GM23338 (cell line): ENCODE measurements at regions not wholly inside any gene's neighbourhood (a gene's known extent, or its start where the extent isn't known, plus 50 kb on each side); places are given as distances from the start of the nearest gene placed in this dataset.

Experiments
- EZH2 ChIP-seq: fragments of 200-600 bp; sonication (generic); IDR thresholded peaks from one replicate; pipeline ENCODE4 v1.8.0; 2017; ENCODE audit warnings: antibody characterized with exemption, mild to moderate bottlenecking, low read depth; ENCODE audit not compliant: unreplicated experiment
- POLR2AphosphoS5 ChIP-seq: IDR thresholded peaks from 2 replicates; pipeline ENCODE4 v1.6.1; 2016; ENCODE audit warnings: antibody characterized with exemption, low read depth
- TF ChIP-seq, protein P1 (sequence below), 2 experiments: fragments of 200-600 bp in 1 of 2; sonication (generic) in 1 of 2; conservative IDR thresholded peaks; 2 replicates each; pipeline versions ENCODE4 v1.5.1 to v1.6.1; 2016 to 2017; ENCODE audit warnings: antibody characterized with exemption in 2 of 2, low read depth in 2 of 2, mild to moderate bottlenecking in 2 of 2, moderate library complexity in 1 of 2

DNA sequence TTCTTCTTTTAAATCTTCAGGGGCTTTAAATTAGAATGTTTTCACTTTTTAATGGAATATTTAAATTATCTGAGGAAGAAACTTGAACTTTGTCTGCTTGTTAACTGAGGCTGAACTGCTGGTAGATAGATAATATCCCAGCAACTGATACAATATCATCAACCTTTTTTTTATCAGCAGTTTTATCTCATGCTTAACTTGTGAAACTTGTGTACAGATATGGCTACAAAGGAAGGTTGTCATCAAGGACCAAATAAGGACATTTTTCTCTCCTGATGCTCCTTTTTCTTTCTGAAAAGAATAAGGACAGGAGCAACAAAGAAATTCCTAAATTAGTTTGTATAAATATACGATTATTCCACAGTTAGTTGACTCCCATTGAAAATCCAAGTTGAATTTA, 66.4 kb upstream of the KBTBD8 start:
- TF ChIP-seq, protein P1, sequence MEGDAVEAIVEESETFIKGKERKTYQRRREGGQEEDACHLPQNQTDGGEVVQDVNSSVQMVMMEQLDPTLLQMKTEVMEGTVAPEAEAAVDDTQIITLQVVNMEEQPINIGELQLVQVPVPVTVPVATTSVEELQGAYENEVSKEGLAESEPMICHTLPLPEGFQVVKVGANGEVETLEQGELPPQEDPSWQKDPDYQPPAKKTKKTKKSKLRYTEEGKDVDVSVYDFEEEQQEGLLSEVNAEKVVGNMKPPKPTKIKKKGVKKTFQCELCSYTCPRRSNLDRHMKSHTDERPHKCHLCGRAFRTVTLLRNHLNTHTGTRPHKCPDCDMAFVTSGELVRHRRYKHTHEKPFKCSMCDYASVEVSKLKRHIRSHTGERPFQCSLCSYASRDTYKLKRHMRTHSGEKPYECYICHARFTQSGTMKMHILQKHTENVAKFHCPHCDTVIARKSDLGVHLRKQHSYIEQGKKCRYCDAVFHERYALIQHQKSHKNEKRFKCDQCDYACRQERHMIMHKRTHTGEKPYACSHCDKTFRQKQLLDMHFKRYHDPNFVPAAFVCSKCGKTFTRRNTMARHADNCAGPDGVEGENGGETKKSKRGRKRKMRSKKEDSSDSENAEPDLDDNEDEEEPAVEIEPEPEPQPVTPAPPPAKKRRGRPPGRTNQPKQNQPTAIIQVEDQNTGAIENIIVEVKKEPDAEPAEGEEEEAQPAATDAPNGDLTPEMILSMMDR (conservative IDR thresholded peaks at IDR 0.05; ENCODE audit: low read depth in 2 of 2): no peak
- no peak for TF ChIP-seq EZH2
- no peak for TF ChIP-seq POLR2AphosphoS5
